ENCODE measurements at regions not wholly inside any gene's neighbourhood (a gene's known extent, or its start where the extent isn't known, plus 50 kb on each side); places are given as distances from the start of the nearest gene placed in this dataset.

GRCh38 chr22:27148886-27149470 is 491.6 kb downstream of the MIAT start:
- no peaks in the 10 kb centered on the region for H3K9me3 ChIP-seq (replicated peaks; ENCODE audit: low read length)
- no peak overlapping the region for H3K4me3 ChIP-seq (ENCODE audit: low read length)
- no peak overlapping the region for H3K4me2 ChIP-seq (ENCODE audit: low read length)
- no peaks in the 10 kb centered on the region for H3K36me3 ChIP-seq (ENCODE audit: insufficient read depth, low read length)
- H3K4me1 ChIP-seq (ENCODE audit: control insufficient read depth, insufficient read depth, low read length) = peaks cover 13% of the 10 kb centered on the region
- H3K9ac ChIP-seq (ENCODE audit: low read depth, low read length) = no peak overlapping the region
- H3K27me3 ChIP-seq (ENCODE audit: control insufficient read depth, insufficient read depth, low read length) = no peaks in the 10 kb centered on the region

GRCh38 chr22:27149921-27150543 is 492.6 kb downstream of the MIAT start:
- Histone ChIP-seq H3K27me3 (ENCODE audit: control insufficient read depth, insufficient read depth, low read length) (no peaks in the 10 kb centered on the region), H3K9ac (ENCODE audit: low read depth, low read length) (peak overlapping the region; percentile 28), H3K4me1 (ENCODE audit: control insufficient read depth, insufficient read depth, low read length) (peaks cover 13% of the 10 kb centered on the region), H3K4me3 (ENCODE audit: low read length) (no peak overlapping the region), H3K36me3 (ENCODE audit: insufficient read depth, low read length) (no peaks in the 10 kb centered on the region), H3K9me3 (replicated peaks; ENCODE audit: low read length) (no peaks in the 10 kb centered on the region), H3K4me2 (ENCODE audit: low read length) (peak overlapping the region; percentile 53)

DNA sequence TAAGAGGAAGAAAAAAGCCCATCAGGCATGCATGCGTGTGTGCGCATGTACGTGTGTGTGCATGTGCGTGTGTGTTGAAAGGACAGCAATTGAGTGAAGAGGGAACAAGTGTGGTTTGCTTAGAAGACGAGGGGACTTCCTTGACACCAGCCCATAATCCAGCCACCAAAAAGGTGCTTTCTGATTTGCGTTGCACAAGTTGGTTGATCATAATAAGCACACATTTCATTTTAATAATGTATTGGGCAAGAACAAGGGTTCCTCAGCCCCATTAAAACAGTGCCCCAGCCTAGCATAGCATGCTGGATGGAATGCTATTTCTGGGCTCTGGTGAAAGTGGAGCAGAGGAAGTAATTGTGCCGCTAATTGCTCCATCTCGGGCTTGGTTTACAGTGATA is 493.2 kb downstream of the MIAT start:
- H3K9ac ChIP-seq (ENCODE audit: low read depth, low read length) = no peak overlapping the region
- no peaks in the 10 kb centered on the region for H3K36me3 ChIP-seq (ENCODE audit: insufficient read depth, low read length)
- no peaks in the 10 kb centered on the region for H3K27me3 ChIP-seq (ENCODE audit: control insufficient read depth, insufficient read depth, low read length)
- peak overlapping the region; percentile 53 for H3K4me2 ChIP-seq (ENCODE audit: low read length)
- no peak overlapping the region for H3K4me3 ChIP-seq (ENCODE audit: low read length)
- H3K4me1 ChIP-seq (ENCODE audit: control insufficient read depth, insufficient read depth, low read length) = peaks cover 13% of the 10 kb centered on the region
- no peaks in the 10 kb centered on the region for H3K9me3 ChIP-seq (replicated peaks; ENCODE audit: low read length)

DNA sequence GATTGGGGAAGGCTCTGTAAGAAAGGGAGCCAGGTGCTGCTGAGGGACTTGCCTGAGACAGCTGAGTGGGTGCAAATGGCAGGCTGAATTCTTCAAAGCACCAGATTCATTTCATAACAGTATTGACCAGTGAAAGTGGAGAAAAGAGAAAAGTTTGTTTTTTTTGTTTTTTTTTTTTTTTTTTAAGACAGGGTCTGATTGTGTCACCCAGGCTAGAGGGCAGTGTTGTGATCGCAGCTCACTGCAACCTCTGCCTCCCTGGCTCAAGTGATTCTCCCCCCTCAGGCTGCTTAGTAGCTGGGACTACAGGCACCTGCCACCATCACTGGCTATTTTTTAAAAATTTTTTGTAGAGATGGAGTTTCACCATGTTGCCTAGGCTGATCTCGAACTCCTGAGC is 494.0 kb downstream of the MIAT start:
- H3K9me3 ChIP-seq (replicated peaks; ENCODE audit: low read length) = no peaks in the 10 kb centered on the region
- peaks cover 13% of the 10 kb centered on the region for H3K4me1 ChIP-seq (ENCODE audit: control insufficient read depth, insufficient read depth, low read length)
- no peak overlapping the region for H3K4me3 ChIP-seq (ENCODE audit: low read length)
- no peak overlapping the region for H3K9ac ChIP-seq (ENCODE audit: low read depth, low read length)
- no peaks in the 10 kb centered on the region for H3K27me3 ChIP-seq (ENCODE audit: control insufficient read depth, insufficient read depth, low read length)
- no peaks in the 10 kb centered on the region for H3K36me3 ChIP-seq (ENCODE audit: insufficient read depth, low read length)
- H3K4me2 ChIP-seq (ENCODE audit: low read length) = no peak overlapping the region

GRCh38 chr22:27152033-27152432 is 494.6 kb downstream of the MIAT start:
- H3K27me3 ChIP-seq (ENCODE audit: control insufficient read depth, insufficient read depth, low read length) = peaks cover 3% of the 10 kb centered on the region
- H3K9ac ChIP-seq (ENCODE audit: low read depth, low read length) = no peak overlapping the region
- no peak overlapping the region for H3K4me2 ChIP-seq (ENCODE audit: low read length)
- H3K4me1 ChIP-seq (ENCODE audit: control insufficient read depth, insufficient read depth, low read length) = peaks cover 13% of the 10 kb centered on the region
- no peak overlapping the region for H3K4me3 ChIP-seq (ENCODE audit: low read length)
- H3K9me3 ChIP-seq (replicated peaks; ENCODE audit: low read length) = no peaks in the 10 kb centered on the region
- no peaks in the 10 kb centered on the region for H3K36me3 ChIP-seq (ENCODE audit: insufficient read depth, low read length)

GRCh38 chr22:27152883-27153282 is 495.5 kb downstream of the MIAT start:
- Histone ChIP-seq H3K27me3 (ENCODE audit: control insufficient read depth, insufficient read depth, low read length) (peaks cover 3% of the 10 kb centered on the region), H3K4me1 (ENCODE audit: control insufficient read depth, insufficient read depth, low read length) (peaks cover 13% of the 10 kb centered on the region), H3K4me3 (ENCODE audit: low read length) (no peak overlapping the region), H3K4me2 (ENCODE audit: low read length) (no peak overlapping the region), H3K9ac (ENCODE audit: low read depth, low read length) (no peak overlapping the region), H3K36me3 (ENCODE audit: insufficient read depth, low read length) (no peaks in the 10 kb centered on the region), H3K9me3 (replicated peaks; ENCODE audit: low read length) (no peaks in the 10 kb centered on the region)

GRCh38 chr22:27153386-27153785 is 496.0 kb downstream of the MIAT start:
- Histone ChIP-seq H3K9ac (ENCODE audit: low read depth, low read length) (no peak overlapping the region), H3K9me3 (replicated peaks; ENCODE audit: low read length) (no peaks in the 10 kb centered on the region), H3K27me3 (ENCODE audit: control insufficient read depth, insufficient read depth, low read length) (peaks cover 3% of the 10 kb centered on the region), H3K36me3 (ENCODE audit: insufficient read depth, low read length) (no peaks in the 10 kb centered on the region), H3K4me1 (ENCODE audit: control insufficient read depth, insufficient read depth, low read length) (peaks cover 13% of the 10 kb centered on the region), H3K4me3 (ENCODE audit: low read length) (no peak overlapping the region), H3K4me2 (ENCODE audit: low read length) (no peak overlapping the region)

DNA sequence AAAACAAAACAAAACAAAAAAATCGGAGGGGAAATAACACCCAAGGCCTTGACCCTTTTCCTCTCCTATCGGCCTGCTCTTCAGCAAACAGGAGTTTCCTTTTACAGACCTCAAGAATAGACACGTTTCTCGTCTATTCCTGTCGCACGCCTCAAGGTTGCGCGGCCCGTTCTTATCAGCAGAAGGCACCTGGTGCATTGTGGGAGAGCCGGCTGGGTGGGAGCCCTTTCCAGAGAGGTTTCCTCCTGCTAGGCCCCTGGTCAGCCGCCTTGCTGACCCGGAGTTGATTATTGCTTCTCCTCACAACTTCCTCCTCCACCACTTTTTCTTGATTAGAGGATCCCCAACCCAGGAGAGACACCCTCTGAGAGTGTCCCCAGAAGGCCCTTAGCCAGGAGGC is 497.3 kb downstream of the MIAT start:
- no peak overlapping the region for H3K4me3 ChIP-seq (ENCODE audit: low read length)

GRCh38 chr22:27156821-27157489 is 499.6 kb downstream of the MIAT start:
- peaks cover 29% of the 10 kb centered on the region for H3K27me3 ChIP-seq (ENCODE audit: control insufficient read depth, insufficient read depth, low read length)
- no peak overlapping the region for H3K4me2 ChIP-seq (ENCODE audit: low read length)
- H3K36me3 ChIP-seq (ENCODE audit: insufficient read depth, low read length) = no peaks in the 10 kb centered on the region
- no peaks in the 10 kb centered on the region for H3K4me1 ChIP-seq (ENCODE audit: control insufficient read depth, insufficient read depth, low read length)
- no peaks in the 10 kb centered on the region for H3K9me3 ChIP-seq (replicated peaks; ENCODE audit: low read length)
- no peak overlapping the region for H3K4me3 ChIP-seq (ENCODE audit: low read length)
- H3K9ac ChIP-seq (ENCODE audit: low read depth, low read length) = no peak overlapping the region

More for the DNA sequence above, 497.3 kb downstream of the MIAT start:
- Histone ChIP-seq H3K36me3 (ENCODE audit: insufficient read depth, low read length) (no peaks in the 10 kb centered on the region), H3K4me1 (ENCODE audit: control insufficient read depth, insufficient read depth, low read length) (peaks cover 12% of the 10 kb centered on the region), H3K27me3 (ENCODE audit: control insufficient read depth, insufficient read depth, low read length) (peaks cover 12% of the 10 kb centered on the region), H3K9me3 (replicated peaks; ENCODE audit: low read length) (no peaks in the 10 kb centered on the region), H3K9ac (ENCODE audit: low read depth, low read length) (no peak overlapping the region), H3K4me2 (ENCODE audit: low read length) (no peak overlapping the region)

- Histone ChIP-seq H3K4me1 (ENCODE audit: control insufficient read depth, insufficient read depth, low read length) (no peaks in the 10 kb centered on the region), H3K9ac (ENCODE audit: low read depth, low read length) (no peak overlapping the region), H3K4me3 (ENCODE audit: low read length) (no peak overlapping the region), H3K4me2 (ENCODE audit: low read length) (no peak overlapping the region), H3K36me3 (ENCODE audit: insufficient read depth, low read length) (no peaks in the 10 kb centered on the region), H3K9me3 (replicated peaks; ENCODE audit: low read length) (no peaks in the 10 kb centered on the region), H3K27me3 (ENCODE audit: control insufficient read depth, insufficient read depth, low read length) (peaks cover 36% of the 10 kb centered on the region)
These were observed 500.4 kb downstream of the MIAT start for GRCh38 chr22:27157666-27158370.

DNA sequence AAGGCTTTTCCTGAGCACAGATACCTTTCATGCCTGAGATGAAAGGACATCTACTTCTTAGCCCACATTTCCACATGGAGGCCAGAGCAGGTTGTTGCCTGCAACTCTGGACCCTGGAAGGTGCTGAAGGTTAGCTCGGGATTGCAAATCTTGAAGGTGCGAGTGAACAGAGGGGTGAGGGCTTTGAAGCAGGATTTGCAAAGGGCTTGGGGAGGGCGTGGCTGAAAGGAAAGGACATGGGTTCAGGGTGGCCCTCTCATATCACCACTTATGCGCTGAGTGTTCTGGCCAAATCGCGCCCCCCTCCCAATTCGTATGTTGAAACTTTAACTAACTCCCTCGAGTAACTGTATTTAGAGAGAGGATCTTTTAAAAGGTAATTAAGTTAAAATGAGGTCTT is 501.6 kb downstream of the MIAT start:
- H3K9me3 ChIP-seq (replicated peaks; ENCODE audit: low read length) = no peaks in the 10 kb centered on the region
- no peaks in the 10 kb centered on the region for H3K4me1 ChIP-seq (ENCODE audit: control insufficient read depth, insufficient read depth, low read length)
- peaks cover 43% of the 10 kb centered on the region for H3K27me3 ChIP-seq (ENCODE audit: control insufficient read depth, insufficient read depth, low read length)

More for the DNA sequence above, 501.6 kb downstream of the MIAT start:
- H3K9ac ChIP-seq (ENCODE audit: low read depth, low read length) = no peak overlapping the region
- no peak overlapping the region for H3K4me2 ChIP-seq (ENCODE audit: low read length)
- H3K4me3 ChIP-seq (ENCODE audit: low read length) = no peak overlapping the region
- no peaks in the 10 kb centered on the region for H3K36me3 ChIP-seq (ENCODE audit: insufficient read depth, low read length)

Data from skeletal muscle satellite cell (primary cell).